NT2/D1 (cell line): ENCODE measurements at regions not wholly inside any gene's neighbourhood (a gene's known extent, or its start where the extent isn't known, plus 50 kb on each side); places are given as distances from the start of the nearest gene placed in this dataset.
"Not testable (repeated sequence)": the region's sequence is repeated elsewhere in the genome, so short reads cannot be mapped to it uniquely, and the experiment has no call there.

ENCODE experiments used
- DNase-seq: peaks from one replicate; pipeline ENCODE4 v3.0.0-alpha.2; 2011; ENCODE audit warnings: low read depth, low spot score
- H3K27me3 ChIP-seq: 2 replicates; pipeline ENCODE4 v1.6.0; 2011; ENCODE audit warnings: mild to moderate bottlenecking; ENCODE audit not compliant: insufficient read length, insufficient read depth
- H3K36me3 ChIP-seq: 2 replicates; pipeline ENCODE4 v1.6.1; 2011; ENCODE audit warnings: mild to moderate bottlenecking, low read length, mixed read lengths; ENCODE audit not compliant: insufficient read depth, insufficient read length
- H3K4me1 ChIP-seq: 2 replicates; pipeline ENCODE4 v1.5.1; 2011; ENCODE audit not compliant: insufficient read depth, insufficient read length
- H3K4me3 ChIP-seq: 2 replicates; pipeline ENCODE4 v1.5.1; 2011; ENCODE audit warnings: low read depth; ENCODE audit not compliant: insufficient read length
- H3K9ac ChIP-seq: 2 replicates; pipeline ENCODE4 v1.6.0; 2011; ENCODE audit warnings: low read depth; ENCODE audit not compliant: insufficient read length
- H3K9me3 ChIP-seq: 2 replicates; pipeline ENCODE4 v1.5.1; 2011; ENCODE audit warnings: mild to moderate bottlenecking, low read length; ENCODE audit not compliant: insufficient read depth
- SUZ12 ChIP-seq: IDR thresholded peaks from 2 replicates; pipeline ENCODE4 v1.6.1; 2011; ENCODE audit not compliant: insufficient read length, insufficient read depth; ENCODE audit errors: extremely low read depth
- YY1 ChIP-seq: IDR thresholded peaks from 2 replicates; pipeline ENCODE4 v1.6.1; 2011; ENCODE audit not compliant: insufficient read length, insufficient read depth
- ZNF274 ChIP-seq: IDR thresholded peaks from 2 replicates; pipeline ENCODE4 v1.6.1; 2011; ENCODE audit warnings: mild to moderate bottlenecking, low read depth, low read length

- no peaks in the 10 kb centered on the region for H3K27me3 ChIP-seq
- TF ChIP-seq ZNF274 = no peak
- no peak for TF ChIP-seq SUZ12
- TF ChIP-seq YY1 = no peak
- no peak for DNase-seq
- no peak overlapping the region for H3K9ac ChIP-seq
- H3K4me3 ChIP-seq = no peak overlapping the region
- no peaks in the 10 kb centered on the region for H3K9me3 ChIP-seq
- H3K36me3 ChIP-seq = no peaks in the 10 kb centered on the region
- no peaks in the 10 kb centered on the region for H3K4me1 ChIP-seq
Measured at GRCh38 chr5:25453500-25453899, 808.7 kb upstream of the CDH10 start.

GRCh38 chr5:25451294-25451693, 806.5 kb upstream of the CDH10 start:
- no peaks in the 10 kb centered on the region for H3K4me1 ChIP-seq
- TF ChIP-seq ZNF274 (no peak), YY1 (no peak), SUZ12 (no peak)
- no peak for DNase-seq
- H3K36me3 ChIP-seq = no peaks in the 10 kb centered on the region
- H3K9me3 ChIP-seq = no peaks in the 10 kb centered on the region
- no peaks in the 10 kb centered on the region for H3K27me3 ChIP-seq
- no peak overlapping the region for H3K9ac ChIP-seq
- no peak overlapping the region for H3K4me3 ChIP-seq

GRCh38 chr5:25448646-25449045, 803.9 kb upstream of the CDH10 start:
- Histone ChIP-seq H3K9ac (peak overlapping the region; percentile 63), H3K4me1 (no peaks in the 10 kb centered on the region), H3K36me3 (peaks cover 3% of the 10 kb centered on the region), H3K4me3 (no peak overlapping the region), H3K27me3 (no peaks in the 10 kb centered on the region), H3K9me3 (no peaks in the 10 kb centered on the region)
- no peak for TF ChIP-seq YY1
- TF ChIP-seq SUZ12 = no peak
- no peak for TF ChIP-seq ZNF274
- no peak for DNase-seq

GRCh38 chr5:25448190-25448621, 803.4 kb upstream of the CDH10 start:
- Histone ChIP-seq H3K36me3 (peaks cover 7% of the 10 kb centered on the region), H3K9ac (peak overlapping the region; percentile 63), H3K27me3 (no peaks in the 10 kb centered on the region), H3K4me3 (no peak overlapping the region), H3K4me1 (no peaks in the 10 kb centered on the region), H3K9me3 (no peaks in the 10 kb centered on the region)
- peak; percentile 48 for DNase-seq
- TF ChIP-seq ZNF274 (no peak), YY1 (no peak), SUZ12 (no peak)

GRCh38 chr5:25446061-25446420, 801.3 kb upstream of the CDH10 start:
- not testable (repeated sequence) for H3K4me1 ChIP-seq, H3K9me3 ChIP-seq, H3K4me3 ChIP-seq, H3K9ac ChIP-seq, H3K36me3 ChIP-seq, H3K27me3 ChIP-seq, DNase-seq

- not testable (repeated sequence) for H3K4me1 ChIP-seq, H3K9me3 ChIP-seq, H3K36me3 ChIP-seq, DNase-seq, H3K27me3 ChIP-seq
- Histone ChIP-seq H3K9ac (peak overlapping the region; percentile 81), H3K4me3 (peak overlapping the region; percentile 64)
Measured at GRCh38 chr5:25445381-25446060, 800.7 kb upstream of the CDH10 start.

GRCh38 chr5:25444697-25445096, 799.9 kb upstream of the CDH10 start:
- H3K4me1 ChIP-seq = no peaks in the 10 kb centered on the region

GRCh38 chr5:25441810-25442209, 797.0 kb upstream of the CDH10 start:
- TF ChIP-seq ZNF274 (no peak), YY1 (no peak), SUZ12 (no peak)
- H3K4me3 ChIP-seq = peak overlapping the region; percentile 36
- no peak overlapping the region for H3K9ac ChIP-seq

More at GRCh38 chr5:25444697-25445096, 799.9 kb upstream of the CDH10 start:
- Histone ChIP-seq H3K27me3 (no peaks in the 10 kb centered on the region), H3K36me3 (peaks cover 7% of the 10 kb centered on the region), H3K9me3 (no peaks in the 10 kb centered on the region), H3K9ac (peak overlapping the region; percentile 81), H3K4me3 (peak overlapping the region; percentile 64)
- TF ChIP-seq YY1 = no peak
- TF ChIP-seq ZNF274 = no peak
- no peak for TF ChIP-seq SUZ12
- no peak for DNase-seq

More at GRCh38 chr5:25441810-25442209, 797.0 kb upstream of the CDH10 start:
- no peaks in the 10 kb centered on the region for H3K27me3 ChIP-seq
- peaks cover 7% of the 10 kb centered on the region for H3K36me3 ChIP-seq
- H3K9me3 ChIP-seq = no peaks in the 10 kb centered on the region
- H3K4me1 ChIP-seq = no peaks in the 10 kb centered on the region
- no peak for DNase-seq
